COLO668 (cell line): ENCODE measurements at regions not wholly inside any gene's neighbourhood (a gene's known extent, or its start where the extent isn't known, plus 50 kb on each side); places are given as distances from the start of the nearest gene placed in this dataset.

Experiments used
- DNase-seq: peaks from one replicate; lab custom pipeline; 2025; ENCODE audit not compliant: unreplicated experiment; lab: John Stamatoyannopoulos, UW

GRCh38 chr9:80874276-80874675, 815.1 kb downstream of the TLE1 start:
- DNase-seq: no peak

- no peak for DNase-seq
Measured at GRCh38 chr9:80873861-80874260, 815.5 kb downstream of the TLE1 start.

GRCh38 chr9:80871596-80871995, 817.8 kb downstream of the TLE1 start:
- no peak for DNase-seq

GRCh38 chr9:80867731-80868130, 821.6 kb downstream of the TLE1 start:
- no peak for DNase-seq

- DNase-seq: no peak
Measured at GRCh38 chr9:80866576-80867227, 822.6 kb downstream of the TLE1 start.

- no peak for DNase-seq
Measured at GRCh38 chr9:80866121-80866520, 823.2 kb downstream of the TLE1 start.

- DNase-seq: no peak
Measured at GRCh38 chr9:80843028-80843427, 846.3 kb downstream of the TLE1 start.

- no peak for DNase-seq
Measured at GRCh38 chr9:80842389-80842788, 847.0 kb downstream of the TLE1 start.

GRCh38 chr9:80841888-80842287, 847.5 kb downstream of the TLE1 start:
- DNase-seq: no peak

- no peak for DNase-seq
Measured at GRCh38 chr9:80839821-80840675, 849.3 kb downstream of the TLE1 start.

- no peak for DNase-seq
Measured at GRCh38 chr9:80836013-80836412, 853.3 kb downstream of the TLE1 start.

GRCh38 chr9:80831751-80832150, 857.6 kb downstream of the TLE1 start:
- no peak for DNase-seq

GRCh38 chr9:80811656-80812055, 877.7 kb downstream of the TLE1 start:
- DNase-seq: no peak

- DNase-seq: no peak
Measured at GRCh38 chr9:80811003-80811402, 878.3 kb downstream of the TLE1 start.

GRCh38 chr9:80806671-80807070, 882.7 kb downstream of the TLE1 start:
- no peak for DNase-seq

- no peak for DNase-seq
Measured at GRCh38 chr9:80804873-80805272, 884.5 kb downstream of the TLE1 start.

- no peak for DNase-seq
Measured at GRCh38 chr9:80797831-80798688, 891.3 kb downstream of the TLE1 start.

- DNase-seq: no peak
Measured at GRCh38 chr9:80797101-80797829, 892.1 kb downstream of the TLE1 start.

GRCh38 chr9:80796632-80797031, 892.7 kb downstream of the TLE1 start:
- DNase-seq: no peak

GRCh38 chr9:80794197-80794596, 895.1 kb downstream of the TLE1 start:
- no peak for DNase-seq

GRCh38 chr9:80793706-80794105, 895.6 kb downstream of the TLE1 start:
- DNase-seq: no peak
